HG03521 (cell line): ENCODE measurements at regions not wholly inside any gene's neighbourhood (a gene's known extent, or its start where the extent isn't known, plus 50 kb on each side); places are given as distances from the start of the nearest gene placed in this dataset.

Experiments used
- ATAC-seq: cut with Tn5 transposase; IDR thresholded peaks from one replicate; pipeline ENCODE4 v1.9.1; 2021; ENCODE audit warnings: mild to moderate bottlenecking, moderate library complexity; ENCODE audit not compliant: unreplicated experiment

DNA sequence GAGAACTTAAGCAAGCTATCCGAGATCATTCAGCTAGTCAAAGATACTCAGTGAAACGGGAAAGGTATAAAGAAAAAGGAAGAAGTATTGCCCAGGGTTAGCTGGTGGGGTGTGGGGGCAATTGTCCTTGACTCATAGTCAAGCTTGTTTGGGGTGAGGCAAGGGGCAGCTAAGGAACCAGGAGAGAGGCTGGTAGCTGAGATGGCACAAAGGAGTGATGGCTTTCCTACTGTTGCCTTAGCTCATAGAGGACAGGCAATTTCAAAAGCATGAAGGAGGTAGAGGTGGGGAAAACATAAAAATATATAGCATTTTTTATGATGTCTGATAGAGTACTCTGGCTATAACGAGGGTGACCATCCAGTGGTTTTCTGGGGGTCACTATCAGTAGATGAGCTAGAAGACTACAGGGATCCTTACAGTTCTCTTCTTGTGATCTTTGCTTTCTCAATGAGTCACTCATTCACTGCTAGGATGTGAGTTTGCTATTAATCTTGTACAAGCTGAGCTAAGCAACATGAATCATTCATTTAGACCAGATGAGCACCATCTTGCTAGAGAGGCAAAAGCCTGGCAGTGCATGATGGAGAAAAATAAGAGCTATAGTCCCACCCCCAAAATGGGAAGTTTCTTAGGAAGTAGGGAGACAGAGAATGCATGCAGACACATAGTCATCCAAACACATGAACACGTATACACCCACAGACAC lies 207.1 kb upstream of the PFN2 start:
- no peak for ATAC-seq

DNA sequence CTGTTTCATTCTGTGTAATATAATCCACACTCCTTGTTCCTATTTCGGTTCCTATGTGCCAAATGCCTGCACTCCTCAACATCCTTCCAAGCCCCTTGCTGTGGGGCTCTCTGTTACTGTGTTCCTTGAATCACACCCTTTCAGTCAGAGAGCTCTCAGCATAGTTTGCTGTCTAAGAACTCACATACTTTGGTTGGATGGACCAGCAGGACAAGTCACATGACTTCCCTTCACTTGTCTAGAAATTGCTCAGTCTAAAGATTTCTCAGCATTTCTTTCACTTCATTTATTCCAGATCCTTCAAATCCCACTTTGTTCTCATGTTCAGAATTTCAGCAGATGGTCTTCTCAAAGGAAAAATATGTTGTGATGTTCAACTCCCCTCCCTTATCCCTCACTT lies 203.5 kb upstream of the PFN2 start:
- no peak for ATAC-seq

GRCh38 chr3:150172356-150172755 lies 201.7 kb upstream of the PFN2 start:
- ATAC-seq, result no peak

- no peak for ATAC-seq
These were observed 200.3 kb upstream of the PFN2 start for GRCh38 chr3:150170852-150171520.

GRCh38 chr3:150169330-150169940 lies 198.7 kb upstream of the PFN2 start:
- no peak for ATAC-seq

DNA sequence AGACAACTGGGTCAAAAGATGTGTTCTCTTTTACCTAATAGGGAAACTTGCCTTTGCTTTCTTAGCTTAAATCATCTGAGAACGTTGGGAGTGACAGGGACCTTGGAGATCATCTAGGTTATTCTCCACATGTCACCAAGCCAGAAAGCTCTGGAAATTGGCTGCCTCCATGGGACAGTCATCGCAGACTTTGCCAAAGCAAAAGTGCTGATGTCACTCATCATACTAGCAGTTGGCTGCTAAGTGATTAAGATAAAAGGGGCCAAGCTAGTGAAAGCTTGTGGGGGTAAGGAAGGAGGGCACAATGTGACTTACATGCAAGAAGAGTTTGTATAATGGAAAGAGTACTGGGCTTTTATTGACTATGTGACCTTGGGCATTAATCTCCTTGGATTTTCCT lies 198.0 kb upstream of the PFN2 start:
- no peak for ATAC-seq

GRCh38 chr3:150165396-150166094 lies 194.8 kb upstream of the PFN2 start:
- no peak for ATAC-seq

DNA sequence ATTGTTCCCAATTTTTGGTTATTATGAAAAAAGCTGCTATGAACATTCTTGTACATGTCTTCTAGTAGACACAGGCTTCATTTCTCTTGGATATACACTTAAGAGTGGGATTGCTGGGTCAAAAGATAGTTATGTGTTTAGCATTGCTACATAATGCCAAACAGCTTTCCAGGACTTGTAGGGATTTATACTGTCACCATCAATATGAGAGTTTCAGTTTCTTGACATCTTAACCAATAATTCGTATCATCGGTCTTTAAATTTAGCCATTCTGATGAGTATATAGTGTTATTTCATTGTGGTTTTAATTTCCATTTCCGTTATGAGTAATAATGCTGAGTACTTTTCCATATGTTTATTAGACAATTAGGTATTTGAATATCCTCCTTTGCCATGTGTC lies 190.3 kb upstream of the PFN2 start:
- ATAC-seq, result no peak

- ATAC-seq, result no peak
These were observed 188.4 kb upstream of the PFN2 start for GRCh38 chr3:150158943-150159625.

DNA sequence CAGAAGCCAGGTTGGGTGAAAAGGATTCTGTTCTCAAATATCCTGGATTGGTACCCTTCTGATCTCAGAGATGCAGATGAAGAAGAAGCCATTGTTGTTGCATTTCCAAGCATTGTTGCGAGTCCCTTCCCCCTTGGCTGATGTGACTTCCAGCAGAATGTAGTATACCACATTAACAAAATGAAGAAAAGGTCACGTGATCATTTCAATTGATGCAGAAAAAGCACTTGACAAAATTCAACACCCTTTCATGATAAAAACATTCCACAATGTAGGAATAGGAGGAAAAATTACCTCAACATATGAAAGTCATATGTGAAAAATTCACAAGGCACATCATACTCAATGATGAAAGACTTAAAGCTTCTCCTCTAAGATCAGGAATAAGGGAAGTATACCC lies 181.9 kb upstream of the PFN2 start:
- ATAC-seq, result no peak

- ATAC-seq, result no peak
These were observed 179.9 kb upstream of the PFN2 start for GRCh38 chr3:150150633-150151032.

DNA sequence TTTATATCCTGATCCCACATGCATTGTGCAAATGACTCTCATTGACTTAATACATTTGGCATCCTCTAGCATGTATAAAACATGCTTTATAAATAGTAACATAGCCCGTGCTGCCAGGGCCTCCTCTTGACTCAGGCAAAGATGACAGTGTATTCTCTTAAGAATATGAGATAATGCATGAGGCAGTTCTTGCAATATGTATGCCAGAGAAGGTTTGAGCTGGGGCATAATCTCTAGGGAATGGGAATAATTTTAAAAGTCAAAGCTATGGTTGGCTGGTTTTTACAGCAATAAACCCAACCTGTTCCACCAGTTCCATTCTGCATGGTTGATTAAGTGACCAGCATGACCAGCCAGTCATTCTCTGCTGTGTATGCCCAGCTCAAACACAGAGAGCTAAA lies 179.0 kb upstream of the PFN2 start:
- ATAC-seq, result no peak

DNA sequence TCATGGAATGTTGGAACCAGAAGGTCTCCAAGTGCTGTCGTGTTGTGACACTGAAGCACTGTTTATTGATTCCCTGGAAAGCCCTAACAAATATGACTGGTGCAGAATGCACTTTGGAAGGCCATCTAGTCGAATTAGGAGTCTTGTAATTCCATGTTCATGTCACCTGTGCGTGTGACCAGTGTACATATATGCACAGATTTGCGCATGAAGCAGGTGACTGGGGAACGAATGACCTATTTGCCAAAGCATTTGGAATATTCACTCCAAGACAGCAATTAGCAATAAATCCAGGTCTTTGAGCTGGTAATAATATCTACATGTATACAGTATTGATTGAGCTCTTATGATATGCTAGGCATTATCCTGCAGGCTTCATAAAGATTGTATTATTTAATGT lies 177.5 kb upstream of the PFN2 start:
- ATAC-seq, result no peak

DNA sequence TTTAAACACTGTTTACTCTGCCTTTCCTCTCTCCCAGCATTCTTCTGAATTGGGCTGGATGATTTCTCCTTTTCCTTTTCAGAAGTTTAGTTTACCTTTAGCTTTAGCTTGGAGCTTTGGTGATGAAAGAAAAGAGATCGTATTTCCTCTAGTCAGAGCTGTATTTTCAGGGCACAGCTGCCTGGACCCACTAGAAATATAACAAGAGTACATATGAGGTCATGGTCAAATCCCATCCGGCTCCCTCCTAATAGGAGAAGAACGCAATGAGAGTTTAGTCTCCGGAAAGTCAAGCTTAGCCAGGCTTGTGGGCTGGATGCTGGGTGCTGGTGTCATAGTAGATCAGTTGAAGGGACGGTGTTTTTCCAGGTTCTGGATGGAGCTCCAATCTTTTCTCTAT lies 177.1 kb upstream of the PFN2 start:
- ATAC-seq, result no peak

DNA sequence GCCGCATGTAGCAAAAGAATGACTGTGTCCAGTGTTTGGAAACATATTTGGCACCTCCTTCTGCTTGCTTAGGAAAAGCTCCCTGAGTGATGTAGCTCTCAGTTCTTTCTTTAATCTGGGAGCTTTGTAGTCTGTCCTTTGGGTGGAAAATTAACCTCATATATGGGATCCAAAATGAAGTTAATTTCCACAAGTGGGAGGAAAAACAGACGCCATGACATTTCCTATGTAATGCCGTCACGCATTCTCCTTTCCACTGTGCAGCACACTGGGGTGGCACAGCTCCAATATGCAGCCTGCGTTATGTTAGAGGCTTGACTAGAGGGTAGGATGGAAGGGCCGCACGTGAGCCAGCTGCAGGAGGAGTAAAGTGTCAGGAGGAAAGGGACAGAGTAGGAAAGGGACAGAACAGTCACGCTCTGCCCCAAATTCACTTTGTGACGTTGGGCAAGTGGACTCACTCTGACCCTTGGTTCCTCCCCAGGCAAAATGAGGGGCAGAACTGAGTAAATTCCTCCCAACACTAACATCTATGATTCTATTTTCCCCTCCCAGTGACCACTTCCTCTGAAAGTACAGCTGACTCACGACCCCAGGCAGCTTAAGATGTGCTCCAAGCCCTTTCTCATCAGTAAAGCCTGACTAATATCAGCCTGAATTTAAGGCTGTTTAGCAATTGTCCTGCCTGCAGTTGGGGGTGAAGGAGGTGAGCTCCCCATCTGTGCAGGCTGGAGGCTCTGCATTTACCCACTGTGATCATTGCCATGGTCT lies 176.5 kb upstream of the PFN2 start:
- no peak for ATAC-seq

DNA sequence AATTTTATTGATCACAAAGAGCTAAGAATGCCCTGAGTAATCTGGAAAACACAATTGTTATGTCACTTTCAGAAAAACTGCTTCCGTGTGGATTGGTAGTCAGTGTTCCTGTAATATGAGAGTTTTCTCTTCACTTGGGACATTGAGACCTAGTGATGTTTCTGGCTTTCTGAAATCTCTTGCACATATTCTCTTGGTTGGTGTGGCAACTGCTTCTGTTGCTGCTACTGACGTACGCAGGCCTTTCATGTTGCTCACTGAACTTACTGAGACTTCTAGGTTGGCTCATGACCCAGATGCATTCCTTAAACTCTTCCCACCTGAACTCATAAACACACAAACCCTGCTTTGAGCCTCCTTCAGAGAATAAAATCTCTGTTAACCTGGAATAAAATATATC lies 175.0 kb upstream of the PFN2 start:
- ATAC-seq, result no peak

GRCh38 chr3:150144191-150144708 lies 173.6 kb upstream of the PFN2 start:
- no peak for ATAC-seq

- ATAC-seq, result no peak
These were observed 172.2 kb upstream of the PFN2 start for GRCh38 chr3:150142936-150143335.

DNA sequence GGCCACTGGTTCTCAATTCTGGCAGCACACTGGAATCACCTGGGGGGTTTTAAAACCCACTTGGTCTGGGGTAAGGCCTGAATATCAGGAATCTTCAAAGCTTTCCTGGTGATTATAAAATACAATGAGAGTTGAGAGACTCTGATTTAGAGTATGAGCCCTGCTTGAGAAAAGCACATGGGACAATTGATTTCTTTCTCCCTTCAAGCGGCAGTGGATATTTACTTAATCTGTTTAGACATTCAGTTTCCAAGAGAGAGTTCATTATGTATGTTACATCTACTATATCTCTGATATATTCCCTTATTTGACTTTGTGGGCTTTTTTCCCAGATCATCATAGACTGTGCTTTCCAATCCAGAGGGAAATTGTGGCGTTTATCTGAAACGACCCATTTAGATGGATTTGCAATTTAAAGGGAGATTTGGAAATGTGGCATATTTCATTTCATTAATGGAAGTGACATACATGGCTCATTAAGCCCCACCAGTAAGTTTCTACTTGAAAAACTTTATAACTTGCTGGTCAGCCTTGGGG lies 171.2 kb upstream of the PFN2 start:
- ATAC-seq, result no peak
